Activated naive CD8-positive, alpha-beta T cell treated with anti-CD3 and anti-CD28 coated beads, Interleukin-2, amount 50 U/mL, for 24 hours (primary cell): ENCODE measurements at regions not wholly inside any gene's neighbourhood (a gene's known extent, or its start where the extent isn't known, plus 50 kb on each side); places are given as distances from the start of the nearest gene placed in this dataset.
"Not testable (repeated sequence)": the region's sequence is repeated elsewhere in the genome, so short reads cannot be mapped to it uniquely, and the experiment has no call there.

Source experiments
- ATAC-seq: fragments of 150-1000 bp; cut with Tn5 transposase; one replicate; pipeline ENCODE4 v1.10.0; 2021
- DNase-seq: peaks from one replicate; pipeline ENCODE4 v3.0.0; 2021
- H3K27ac Mint-ChIP-seq: one replicate; pipeline ENCODE4 v1.8.0; 2021; ENCODE audit warnings: mild to moderate bottlenecking, mixed read lengths
- H3K27me3 Mint-ChIP-seq: one replicate; pipeline ENCODE4 v1.8.0; 2021; ENCODE audit warnings: mixed read lengths
- H3K36me3 Mint-ChIP-seq: one replicate; pipeline ENCODE4 v1.8.0; 2021; ENCODE audit warnings: low read depth, mixed read lengths
- H3K4me1 Mint-ChIP-seq: one replicate; pipeline ENCODE4 v1.8.0; 2021; ENCODE audit warnings: mixed read lengths
- H3K4me3 Mint-ChIP-seq: one replicate; pipeline ENCODE4 v1.8.0; 2021; ENCODE audit warnings: mild to moderate bottlenecking, moderate library complexity, mixed read lengths
- H3K9me3 Mint-ChIP-seq: one replicate; pipeline ENCODE4 v1.8.0; 2021; ENCODE audit warnings: mixed read lengths

DNA sequence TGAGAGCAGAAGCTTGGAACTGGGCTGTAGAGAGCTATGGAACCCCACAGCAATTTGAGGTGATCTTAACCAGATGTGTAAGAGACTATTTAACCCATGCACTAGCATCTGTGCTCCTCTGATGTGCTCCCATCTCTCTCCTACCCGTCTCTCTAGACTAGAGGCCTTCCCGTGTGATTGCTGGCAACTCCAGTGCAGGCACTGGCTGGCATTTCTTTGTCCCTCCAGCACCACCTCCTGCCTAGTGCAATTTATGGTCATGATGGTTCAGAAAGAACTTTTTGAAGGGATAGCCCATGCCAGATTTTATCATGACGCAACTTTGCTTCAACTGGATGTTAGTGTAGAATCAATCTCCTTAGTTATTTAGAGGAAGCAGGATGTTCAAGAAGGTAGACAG is 193.0 kb downstream of the BCL2L11 start:
- peaks cover 15% of the 10 kb centered on the region for H3K4me1 Mint-ChIP-seq
- H3K36me3 Mint-ChIP-seq, H3K27ac Mint-ChIP-seq, H3K27me3 Mint-ChIP-seq, H3K9me3 Mint-ChIP-seq, DNase-seq, H3K4me3 Mint-ChIP-seq, ATAC-seq: not testable (repeated sequence)

DNA sequence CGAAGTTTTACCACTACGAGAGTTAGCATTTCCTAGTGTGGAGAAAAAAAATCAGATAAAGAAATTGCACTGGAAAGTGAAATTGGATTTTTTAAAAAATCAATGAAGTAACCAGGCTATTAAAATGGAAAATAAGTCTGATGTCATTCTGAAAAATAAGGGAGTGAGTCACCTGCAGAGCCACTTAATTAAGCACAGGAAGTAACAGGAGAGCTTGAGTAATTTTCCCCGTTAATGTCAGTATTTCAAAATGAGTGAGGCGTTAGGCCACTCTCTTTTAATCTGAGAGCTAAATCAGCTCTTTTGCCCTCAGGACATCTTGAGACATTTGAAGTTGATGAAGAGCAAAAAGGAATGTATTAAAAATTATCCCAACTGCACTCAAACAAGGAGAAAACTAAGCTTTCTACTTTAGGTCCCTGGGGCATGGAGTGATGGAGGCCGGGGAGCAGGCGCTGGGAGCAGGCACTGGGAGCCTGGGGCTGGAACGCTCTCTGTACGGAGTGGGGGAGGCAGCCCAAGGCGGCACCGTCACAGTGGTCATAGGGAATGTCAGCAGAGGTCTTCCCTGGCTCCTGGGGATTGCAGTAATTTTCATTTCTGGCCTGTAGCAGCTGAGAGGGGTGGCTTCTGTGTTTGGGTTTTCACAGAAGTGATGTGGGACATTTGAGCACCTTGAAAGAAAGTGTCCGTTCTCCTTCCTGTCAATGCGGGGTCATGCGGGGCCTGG is 194.6 kb downstream of the BCL2L11 start:
- peak overlapping the region; percentile 77 for H3K27ac Mint-ChIP-seq
- DNase-seq, H3K36me3 Mint-ChIP-seq, H3K9me3 Mint-ChIP-seq, H3K4me3 Mint-ChIP-seq, H3K27me3 Mint-ChIP-seq: not testable (repeated sequence)
- H3K4me1 Mint-ChIP-seq, result peaks cover 24% of the 10 kb centered on the region
- peak; percentile 12 for ATAC-seq

DNA sequence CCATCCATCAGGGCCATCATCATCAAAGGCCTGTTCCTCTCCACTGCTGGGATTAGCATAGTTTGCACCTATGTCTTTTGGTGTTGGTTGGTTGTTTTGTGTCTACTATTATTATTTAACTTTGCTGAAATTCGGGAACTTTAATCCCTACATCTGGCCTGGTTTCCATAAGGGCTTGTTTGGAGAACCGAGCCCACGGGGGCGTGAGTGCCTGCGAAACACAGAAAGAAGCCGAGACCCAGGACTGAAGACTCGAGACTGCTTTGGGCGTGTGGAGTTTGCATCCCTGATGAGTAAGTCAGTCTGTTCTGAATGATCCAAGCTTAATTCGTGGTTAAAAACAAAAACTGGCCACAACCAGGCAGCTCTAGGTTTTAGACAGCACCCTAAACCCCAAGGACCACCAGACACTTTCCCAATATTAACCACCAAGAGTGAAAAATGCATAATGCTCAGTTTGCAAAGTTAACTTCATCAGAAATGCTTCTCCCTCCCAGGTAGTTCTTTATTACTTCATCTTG is 195.6 kb downstream of the BCL2L11 start:
- not testable (repeated sequence) for DNase-seq, H3K27me3 Mint-ChIP-seq, H3K9me3 Mint-ChIP-seq, H3K36me3 Mint-ChIP-seq
- Mint-ChIP-seq H3K4me1 (peaks cover 28% of the 10 kb centered on the region), H3K27ac (peak overlapping the region; percentile 86), H3K4me3 (peak overlapping the region; percentile 25)
- peak; percentile 60 for ATAC-seq

DNA sequence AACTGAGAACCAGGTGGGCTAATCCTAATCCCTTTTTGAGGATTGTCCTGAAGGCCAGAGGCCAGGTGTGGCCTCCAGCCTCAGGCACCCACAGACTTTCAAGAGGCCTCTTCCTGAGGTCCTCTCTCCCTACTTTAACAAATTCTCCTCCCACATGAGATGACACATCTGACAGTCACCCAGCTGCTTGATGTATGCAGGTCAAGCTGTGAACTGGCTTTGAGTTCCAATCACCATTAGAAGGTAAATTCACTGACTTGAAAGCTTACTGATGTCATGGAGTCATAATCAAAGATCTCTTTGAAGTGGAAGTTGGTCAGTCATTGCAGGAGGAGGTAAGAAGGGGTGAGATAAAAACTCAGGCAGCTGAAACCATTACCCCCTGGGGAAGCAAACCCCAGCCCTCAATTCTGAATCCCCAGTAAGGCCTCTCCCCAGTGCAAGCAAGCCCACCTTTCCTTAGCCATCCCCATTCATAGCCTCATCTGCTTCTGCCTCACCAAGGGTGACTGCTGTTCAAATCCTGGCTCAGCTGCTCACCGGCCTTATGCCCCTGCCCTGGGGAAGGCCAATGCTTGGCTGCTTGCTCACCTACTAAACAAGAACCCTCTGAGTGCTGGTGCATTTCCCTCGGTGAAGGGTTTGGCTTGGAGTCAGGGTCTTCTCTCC is 196.3 kb downstream of the BCL2L11 start:
- DNase-seq, H3K36me3 Mint-ChIP-seq, H3K27me3 Mint-ChIP-seq, H3K4me3 Mint-ChIP-seq, H3K9me3 Mint-ChIP-seq: not testable (repeated sequence)
- peak; percentile 64 for ATAC-seq
- peaks cover 28% of the 10 kb centered on the region for H3K4me1 Mint-ChIP-seq
- peak overlapping the region; percentile 56 for H3K27ac Mint-ChIP-seq

DNA sequence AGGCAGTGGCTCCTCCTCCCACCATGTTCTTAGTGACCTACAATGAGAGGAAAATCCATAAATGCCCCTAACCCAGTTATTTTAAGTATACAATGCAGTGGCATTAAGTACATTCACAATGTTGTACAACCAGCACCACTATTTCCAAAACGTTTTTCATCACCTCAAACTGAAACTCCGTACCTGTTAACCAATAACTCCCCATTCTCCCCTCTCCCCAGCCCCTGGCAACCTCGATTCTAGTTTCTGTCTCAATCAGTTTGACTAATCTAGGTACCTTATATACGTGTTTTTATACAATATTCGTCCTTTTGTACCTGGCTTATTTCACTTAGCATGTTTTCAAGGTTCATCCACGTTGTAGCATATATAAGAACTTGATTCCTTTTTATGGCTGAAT is 198.8 kb downstream of the BCL2L11 start:
- H3K4me1 Mint-ChIP-seq, result peaks cover 28% of the 10 kb centered on the region
- not testable (repeated sequence) for H3K9me3 Mint-ChIP-seq, DNase-seq, H3K4me3 Mint-ChIP-seq, H3K36me3 Mint-ChIP-seq, H3K27me3 Mint-ChIP-seq
- peak; percentile 34 for ATAC-seq
- H3K27ac Mint-ChIP-seq, result peak overlapping the region; percentile 82

DNA sequence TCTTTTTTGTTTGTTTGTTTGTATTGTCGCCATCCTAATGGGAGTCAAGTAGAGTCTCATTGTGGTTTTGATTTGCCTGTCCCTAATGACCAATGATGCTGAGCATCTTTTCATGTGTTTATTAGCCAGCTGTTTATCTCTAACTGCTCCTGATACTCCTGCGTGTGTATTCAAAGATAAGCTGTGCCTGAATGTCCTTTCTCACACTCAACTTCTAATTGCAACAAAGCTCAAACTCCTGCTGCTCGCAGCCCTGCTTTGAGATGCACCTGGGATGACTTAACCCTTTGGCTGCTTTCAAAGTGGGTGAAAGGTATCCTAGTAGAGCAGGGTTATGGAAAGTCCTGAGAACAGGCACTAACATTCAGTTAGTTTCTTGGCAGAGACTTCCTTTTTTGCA is 199.6 kb downstream of the BCL2L11 start:
- not testable (repeated sequence) for ATAC-seq, H3K4me3 Mint-ChIP-seq, H3K36me3 Mint-ChIP-seq, H3K27me3 Mint-ChIP-seq, DNase-seq, H3K9me3 Mint-ChIP-seq
- Mint-ChIP-seq H3K4me1 (peaks cover 28% of the 10 kb centered on the region), H3K27ac (peak overlapping the region; percentile 80)

DNA sequence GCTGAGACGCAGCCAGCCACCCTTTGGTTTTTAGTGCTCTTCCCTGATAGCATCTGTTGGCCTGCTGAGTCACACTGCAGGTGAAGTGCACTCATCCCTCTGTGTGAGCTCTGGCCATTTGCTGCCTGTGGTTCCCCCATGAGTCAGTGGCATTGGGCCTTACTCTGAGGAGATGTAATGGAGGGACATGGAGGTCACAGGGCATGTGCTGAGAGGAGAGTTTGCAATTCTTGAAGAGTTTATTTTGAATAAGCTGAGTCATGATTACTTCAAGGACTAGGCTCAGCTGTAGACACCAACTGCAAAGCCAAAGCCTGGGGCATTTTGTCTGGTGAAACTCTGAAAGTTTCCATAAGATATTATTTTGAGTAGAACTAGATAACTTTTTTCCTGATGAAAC is 200.3 kb downstream of the BCL2L11 start:
- not testable (repeated sequence) for H3K27me3 Mint-ChIP-seq, H3K9me3 Mint-ChIP-seq, H3K4me3 Mint-ChIP-seq, H3K27ac Mint-ChIP-seq, H3K36me3 Mint-ChIP-seq
- H3K4me1 Mint-ChIP-seq, result peaks cover 25% of the 10 kb centered on the region
- DNase-seq (peak; percentile 21), ATAC-seq (peak; percentile 53)

DNA sequence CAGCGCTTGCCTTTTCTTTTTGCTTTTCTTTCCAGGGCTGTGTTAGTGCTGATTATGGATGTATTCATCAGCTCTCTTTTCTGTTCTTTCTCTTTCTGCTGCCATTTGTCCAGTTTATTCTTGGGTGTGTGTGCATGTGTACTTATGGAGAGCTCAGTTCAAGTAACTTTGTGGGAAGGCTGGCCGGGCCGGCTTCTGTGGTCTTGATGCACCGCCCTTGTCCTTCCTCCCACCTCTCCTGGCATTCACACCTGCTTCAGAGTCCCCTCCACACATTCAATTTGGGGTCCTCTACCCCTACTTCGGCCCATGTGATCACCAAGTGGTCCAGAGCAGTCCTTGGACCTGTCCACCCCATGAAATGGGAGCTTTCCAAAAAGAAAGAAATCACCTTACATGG is 202.7 kb downstream of the BCL2L11 start:
- not testable (repeated sequence) for ATAC-seq, H3K36me3 Mint-ChIP-seq, H3K4me3 Mint-ChIP-seq, H3K27ac Mint-ChIP-seq, H3K9me3 Mint-ChIP-seq, DNase-seq, H3K27me3 Mint-ChIP-seq
- peaks cover 15% of the 10 kb centered on the region for H3K4me1 Mint-ChIP-seq

DNA sequence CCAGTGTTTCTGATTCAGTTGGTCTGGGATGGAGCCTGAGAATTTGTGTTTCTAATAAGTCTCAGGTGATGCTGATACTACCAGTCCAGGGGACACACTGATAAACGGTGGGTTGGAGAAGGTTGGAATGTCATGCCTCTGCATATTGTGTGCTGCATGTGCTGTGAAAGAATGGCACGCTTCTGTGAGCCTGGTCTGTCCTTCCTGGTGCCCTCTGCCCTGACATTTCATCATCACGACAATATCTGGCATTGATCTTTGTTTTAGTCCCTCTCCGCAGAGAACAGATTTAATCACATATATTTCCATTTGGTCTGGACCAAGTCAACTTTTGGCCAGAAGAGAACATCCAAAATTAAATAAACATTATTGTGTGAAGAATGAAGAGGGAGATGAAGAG is 207.0 kb downstream of the BCL2L11 start:
- not testable (repeated sequence) for H3K4me3 Mint-ChIP-seq

DNA sequence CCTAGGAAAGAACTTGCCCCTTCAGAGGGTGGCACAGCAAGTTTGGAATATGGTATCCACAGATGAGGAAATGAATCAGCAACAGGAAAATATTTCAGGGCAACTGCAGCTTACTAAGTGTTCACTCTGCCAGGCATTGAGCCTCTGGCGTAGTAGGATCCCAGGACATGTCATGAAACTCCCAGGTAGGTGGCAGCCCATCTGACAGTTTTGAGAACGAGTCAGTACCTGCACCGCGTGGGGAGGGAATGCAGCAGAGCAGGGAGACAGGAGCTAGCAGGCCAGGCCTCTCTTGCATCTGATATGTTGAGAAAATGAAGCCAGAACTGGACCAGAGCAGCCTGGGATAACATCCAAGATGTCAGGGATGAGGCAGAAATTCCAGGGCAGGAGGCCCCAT is 208.6 kb downstream of the BCL2L11 start:
- not testable (repeated sequence) for H3K27ac Mint-ChIP-seq, DNase-seq, ATAC-seq, H3K4me3 Mint-ChIP-seq, H3K27me3 Mint-ChIP-seq, H3K9me3 Mint-ChIP-seq, H3K36me3 Mint-ChIP-seq, H3K4me1 Mint-ChIP-seq

More for the DNA sequence above, 207.0 kb downstream of the BCL2L11 start:
- not testable (repeated sequence) for H3K27ac Mint-ChIP-seq, ATAC-seq, H3K27me3 Mint-ChIP-seq, H3K36me3 Mint-ChIP-seq, H3K9me3 Mint-ChIP-seq, DNase-seq, H3K4me1 Mint-ChIP-seq

DNA sequence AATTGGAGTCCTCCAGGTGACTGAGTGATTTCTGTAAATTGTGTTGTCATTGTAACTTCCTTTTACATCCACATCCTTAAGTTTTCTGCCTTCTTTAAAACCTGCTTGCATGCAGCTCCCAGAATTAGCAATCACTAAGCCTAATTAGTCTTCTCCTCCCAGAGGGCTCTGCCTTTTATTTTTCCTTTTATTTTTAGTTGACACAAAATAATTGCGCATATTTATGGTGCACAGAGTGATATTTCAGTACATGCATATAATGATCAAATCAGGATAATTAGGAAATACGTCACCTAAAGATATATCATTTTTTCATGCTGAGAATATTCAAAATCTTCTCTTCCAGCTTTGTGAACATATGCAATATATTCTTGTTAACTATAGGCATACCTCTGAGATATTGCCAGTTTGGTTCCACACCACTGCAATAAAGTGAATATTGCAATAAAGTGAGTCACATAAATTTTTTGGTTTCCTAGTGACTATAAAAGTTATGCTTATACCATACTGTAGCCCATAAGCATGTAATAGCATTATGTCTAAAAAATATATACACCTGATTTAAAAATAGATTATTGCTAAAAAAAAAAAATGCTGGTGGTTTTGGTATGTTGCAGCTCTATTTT is 210.5 kb downstream of the BCL2L11 start:
- not testable (repeated sequence) for H3K36me3 Mint-ChIP-seq, H3K4me3 Mint-ChIP-seq, H3K9me3 Mint-ChIP-seq, H3K27me3 Mint-ChIP-seq, H3K4me1 Mint-ChIP-seq, H3K27ac Mint-ChIP-seq, ATAC-seq, DNase-seq

DNA sequence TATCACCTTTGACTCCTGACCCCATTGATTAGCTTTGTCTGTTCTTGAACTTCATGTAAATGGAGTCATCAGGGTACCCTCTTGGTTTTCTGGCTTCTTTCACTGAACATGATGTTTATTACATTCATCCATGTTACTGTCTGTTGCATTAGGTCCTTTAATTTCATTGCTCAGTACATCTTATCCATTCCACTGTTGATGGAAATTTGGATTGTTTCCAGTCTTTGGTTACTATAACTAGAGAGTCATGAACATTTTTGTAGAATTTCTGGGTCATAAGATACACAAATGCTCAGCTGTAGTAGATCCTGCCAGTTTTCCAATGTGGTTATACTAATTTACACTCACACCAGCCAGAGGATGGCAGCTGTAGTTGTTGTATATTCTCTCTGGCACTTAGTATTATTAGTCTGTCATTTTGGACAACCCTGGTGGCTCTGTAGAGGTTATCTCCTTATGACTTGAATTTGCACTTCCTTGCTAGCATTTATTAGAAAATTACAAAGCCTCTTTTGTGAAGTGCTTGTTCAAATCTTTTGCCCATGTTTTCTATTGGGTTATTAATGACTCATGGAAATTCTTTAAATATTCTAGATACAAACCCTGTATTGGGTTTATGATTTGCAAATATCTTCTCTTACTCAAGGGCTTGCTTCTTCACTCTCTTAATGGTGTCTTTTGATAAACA is 214.7 kb downstream of the BCL2L11 start:
- not testable (repeated sequence) for DNase-seq, H3K4me1 Mint-ChIP-seq, H3K9me3 Mint-ChIP-seq, ATAC-seq, H3K36me3 Mint-ChIP-seq, H3K27ac Mint-ChIP-seq, H3K4me3 Mint-ChIP-seq, H3K27me3 Mint-ChIP-seq

DNA sequence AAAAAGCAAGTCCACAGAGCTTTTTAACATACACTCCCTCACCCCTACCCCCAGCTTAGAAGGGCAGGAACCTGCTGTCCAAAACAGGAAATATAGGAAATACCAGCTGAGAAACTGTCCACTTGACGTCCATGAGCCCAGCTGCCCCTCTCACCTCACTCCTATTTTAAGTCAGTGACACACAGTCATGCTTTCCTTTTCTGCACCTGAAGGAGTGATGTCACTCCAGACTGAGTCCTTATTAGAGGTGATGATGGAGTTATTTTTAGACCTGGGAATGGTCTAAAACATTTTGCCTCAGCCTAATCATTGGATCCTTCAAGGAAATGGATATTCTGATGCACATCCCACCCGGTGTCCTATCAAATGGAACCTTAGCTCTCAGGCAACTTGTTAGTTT is 217.8 kb downstream of the BCL2L11 start:
- not testable (repeated sequence) for H3K27ac Mint-ChIP-seq, H3K4me3 Mint-ChIP-seq, H3K36me3 Mint-ChIP-seq, H3K27me3 Mint-ChIP-seq, H3K9me3 Mint-ChIP-seq, ATAC-seq, DNase-seq, H3K4me1 Mint-ChIP-seq

DNA sequence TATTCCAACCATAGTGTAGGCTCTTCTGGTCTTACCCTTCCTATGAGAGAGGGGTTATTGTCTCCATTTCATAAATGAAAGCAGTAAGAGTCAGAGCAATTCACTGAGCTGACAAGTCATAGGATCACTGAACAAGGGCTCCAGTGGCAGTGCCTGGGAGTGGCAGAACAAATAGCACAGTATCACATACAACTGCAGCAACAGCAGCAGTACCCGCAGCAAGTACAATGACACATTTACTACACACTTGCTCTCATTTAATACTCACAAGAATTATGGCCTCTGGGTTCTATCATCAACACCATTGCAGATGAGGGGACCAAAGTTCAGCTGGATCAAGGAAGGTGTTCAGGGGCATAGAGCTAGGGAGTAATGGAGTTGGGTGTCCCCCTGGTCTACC is 218.8 kb downstream of the BCL2L11 start:
- not testable (repeated sequence) for H3K4me1 Mint-ChIP-seq, H3K27me3 Mint-ChIP-seq, H3K36me3 Mint-ChIP-seq, ATAC-seq, DNase-seq, H3K27ac Mint-ChIP-seq, H3K9me3 Mint-ChIP-seq, H3K4me3 Mint-ChIP-seq
